HEK293T (cell line): ENCODE measurements at regions not wholly inside any gene's neighbourhood (a gene's known extent, or its start where the extent isn't known, plus 50 kb on each side); places are given as distances from the start of the nearest gene placed in this dataset.

Experiments
- CTCF ChIA-PET: fragments of 350-600 bp; formaldehyde crosslinking; extraction: SDS; loops from one replicate; lab custom pipeline; 2021; ENCODE audit warnings: antibody characterized with exemption, inconsistent platforms; lab: Yijun Ruan, JAX
- POLR2A ChIA-PET: fragments of 350-600 bp; formaldehyde crosslinking; extraction: SDS; loops from one replicate; lab custom pipeline; 2020; ENCODE audit warnings: antibody characterized with exemption, inconsistent platforms; lab: Yijun Ruan, JAX
- DNase-seq: peaks from one replicate; pipeline ENCODE4 v3.0.0; 2012; ENCODE audit warnings: mixed read lengths; ENCODE audit errors: extremely low spot score
- ARNT ChIP-seq: fragments of 450-650 bp; IDR thresholded peaks from 2 replicates; pipeline ENCODE4 v1.6.1; 2017; ENCODE audit warnings: mild to moderate bottlenecking
- BHLHE40 ChIP-seq: fragments of 450-650 bp; IDR thresholded peaks from 2 replicates; pipeline ENCODE4 v1.6.1; 2016; ENCODE audit warnings: mild to moderate bottlenecking, moderate library complexity, borderline replicate concordance
- CTBP1 ChIP-seq: fragments of 450-650 bp; IDR thresholded peaks from 2 replicates; pipeline ENCODE4 v1.6.1; 2016; ENCODE audit warnings: borderline replicate concordance
- ELF4 ChIP-seq: fragments of 450-650 bp; IDR thresholded peaks from 2 replicates; pipeline ENCODE4 v1.6.1; 2017; ENCODE audit warnings: antibody characterized with exemption
- FOXA1 ChIP-seq: fragments of 450-650 bp; IDR thresholded peaks from 2 replicates; pipeline ENCODE4 v1.6.1; 2016; ENCODE audit warnings: mild to moderate bottlenecking
- FOXK2 ChIP-seq: fragments of 450-650 bp; IDR thresholded peaks from 2 replicates; pipeline ENCODE4 v1.6.1; 2016; ENCODE audit warnings: mild to moderate bottlenecking
- FOXM1 ChIP-seq: fragments of 450-650 bp; IDR thresholded peaks from 2 replicates; pipeline ENCODE4 v1.6.1; 2017; ENCODE audit warnings: mild to moderate bottlenecking, borderline replicate concordance
- HDGF ChIP-seq: fragments of 450-650 bp; IDR thresholded peaks from 2 replicates; pipeline ENCODE4 v1.6.1; 2017; ENCODE audit warnings: antibody characterized with exemption, borderline replicate concordance
- L3MBTL2 ChIP-seq: fragments of 450-650 bp; conservative IDR thresholded peaks from 2 replicates; pipeline ENCODE4 v1.6.1; 2016; ENCODE audit warnings: mild to moderate bottlenecking
- LEF1 ChIP-seq: fragments of 450-650 bp; IDR thresholded peaks from 2 replicates; pipeline ENCODE4 v1.6.1; 2017; ENCODE audit warnings: mild to moderate bottlenecking, borderline replicate concordance
- NFRKB ChIP-seq: fragments of 450-650 bp; IDR thresholded peaks from 2 replicates; pipeline ENCODE4 v1.6.1; 2016; ENCODE audit warnings: mild to moderate bottlenecking, moderate library complexity
- SP1 ChIP-seq: fragments of 450-650 bp; IDR thresholded peaks from 2 replicates; pipeline ENCODE4 v1.6.1; 2017
- SUZ12 ChIP-seq: fragments of 450-650 bp; IDR thresholded peaks from 2 replicates; pipeline ENCODE4 v1.6.1; 2016; ENCODE audit warnings: mild to moderate bottlenecking
- TARDBP ChIP-seq: fragments of 450-650 bp; IDR thresholded peaks from 2 replicates; pipeline ENCODE4 v1.6.1; 2016
- ZNF384 ChIP-seq: fragments of 450-650 bp; IDR thresholded peaks from 2 replicates; pipeline ENCODE4 v1.6.1; 2016
- TF ChIP-seq, protein P1 (sequence below): fragments of 450-650 bp; IDR thresholded peaks from 2 replicates; pipeline ENCODE4 v1.6.1; 2016

- TF ChIP-seq NFRKB = no peak
- no peak for TF ChIP-seq SUZ12
- no peak for TF ChIP-seq FOXK2
- TF ChIP-seq CTBP1 = no peak
- TF ChIP-seq SP1 = no peak
- TF ChIP-seq FOXM1 = no peak
- TF ChIP-seq ARNT = no peak
- TF ChIP-seq ELF4 = no peak
- no peak for TF ChIP-seq FOXA1
- TF ChIP-seq HDGF = no peak
- no peak for TF ChIP-seq TARDBP
- ChIA-PET CTCF (no interaction called here), POLR2A (no interaction called here)
- DNase-seq = no peak
Measured at GRCh38 chr1:193988885-193989284, 802.5 kb upstream of the B3GALT2 start.

DNA sequence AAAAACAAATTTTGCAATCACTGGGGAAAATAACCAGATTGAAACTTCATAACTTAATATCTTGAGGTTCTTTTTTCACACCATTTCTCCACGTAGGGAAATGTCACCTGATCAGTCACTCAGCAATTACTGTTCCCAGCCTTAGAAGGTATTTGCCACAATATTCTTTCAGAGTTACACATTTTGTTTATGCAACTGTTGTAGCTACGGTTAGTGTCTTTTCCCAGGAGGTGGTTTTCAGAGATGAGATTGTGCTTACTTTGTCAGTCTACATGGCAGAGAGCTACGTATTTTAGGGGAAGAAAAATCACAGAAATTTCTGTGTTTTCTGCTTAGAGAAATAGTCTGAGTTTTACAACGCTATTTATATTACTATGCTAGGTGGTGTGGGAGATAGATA, 792.8 kb upstream of the B3GALT2 start:
- CTCF ChIA-PET = no interaction called here

GRCh38 chr1:193974286-193974798, 787.9 kb upstream of the B3GALT2 start:
- POLR2A ChIA-PET = no interaction called here
- no peak for DNase-seq
- TF ChIP-seq ELF4 (no peak), ARNT (no peak), SP1 (no peak), L3MBTL2 (no peak), FOXA1 (no peak), SUZ12 (no peak)
- CTCF ChIA-PET = no interaction called here

More for the DNA sequence above, 792.8 kb upstream of the B3GALT2 start:
- POLR2A ChIA-PET = interaction anchor here (0.5 kb wide), 1 partner anchor 97 kb away, joined by 3 read pairs; no protein-coding TSS in a partner anchor
- no peak for TF ChIP-seq L3MBTL2
- TF ChIP-seq LEF1 = no peak
- no peak for TF ChIP-seq HDGF
- no peak for TF ChIP-seq ELF4
- TF ChIP-seq, protein P1, sequence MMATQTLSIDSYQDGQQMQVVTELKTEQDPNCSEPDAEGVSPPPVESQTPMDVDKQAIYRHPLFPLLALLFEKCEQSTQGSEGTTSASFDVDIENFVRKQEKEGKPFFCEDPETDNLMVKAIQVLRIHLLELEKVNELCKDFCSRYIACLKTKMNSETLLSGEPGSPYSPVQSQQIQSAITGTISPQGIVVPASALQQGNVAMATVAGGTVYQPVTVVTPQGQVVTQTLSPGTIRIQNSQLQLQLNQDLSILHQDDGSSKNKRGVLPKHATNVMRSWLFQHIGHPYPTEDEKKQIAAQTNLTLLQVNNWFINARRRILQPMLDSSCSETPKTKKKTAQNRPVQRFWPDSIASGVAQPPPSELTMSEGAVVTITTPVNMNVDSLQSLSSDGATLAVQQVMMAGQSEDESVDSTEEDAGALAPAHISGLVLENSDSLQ = no peak
- TF ChIP-seq ARNT = no peak
- no peak for TF ChIP-seq CTBP1
- TF ChIP-seq FOXA1 = no peak
- no peak for TF ChIP-seq SUZ12
- TF ChIP-seq NFRKB = no peak
- TF ChIP-seq SP1 = no peak
- no peak for TF ChIP-seq TARDBP
- no peak for TF ChIP-seq FOXM1
- no peak for TF ChIP-seq ZNF384
- no peak for TF ChIP-seq BHLHE40
- no peak for TF ChIP-seq FOXK2
- DNase-seq = no peak

GRCh38 chr1:193973428-193973827, 787.0 kb upstream of the B3GALT2 start:
- ChIA-PET POLR2A (no interaction called here), CTCF (no interaction called here)
- TF ChIP-seq ELF4 (no peak), ZNF384 (no peak), TARDBP (no peak), FOXM1 (no peak), SP1 (no peak), FOXA1 (no peak), LEF1 (no peak), HDGF (no peak), L3MBTL2 (no peak), BHLHE40 (no peak), CTBP1 (no peak)
- TF ChIP-seq, protein P1 = no peak
- DNase-seq = no peak

DNA sequence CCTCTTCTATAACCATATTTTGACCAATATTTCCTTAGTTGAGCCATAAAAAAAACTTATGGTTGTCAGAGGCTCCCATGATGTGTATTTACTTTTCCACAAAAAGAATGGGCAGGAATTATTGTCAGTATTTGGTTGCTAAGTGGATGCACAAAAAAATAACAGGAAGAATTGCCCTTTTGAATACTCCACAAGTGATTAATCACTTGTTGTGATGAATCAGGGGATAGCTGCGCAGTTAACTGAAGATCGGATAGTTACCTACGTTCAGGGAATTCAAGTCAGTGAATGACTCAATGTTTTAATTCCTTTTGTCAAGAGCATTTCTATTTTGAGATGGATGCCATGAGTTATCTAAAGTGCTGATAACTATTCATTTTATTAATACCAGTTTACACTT, 785.2 kb upstream of the B3GALT2 start:
- DNase-seq = no peak
- no peak for TF ChIP-seq SP1
- TF ChIP-seq FOXA1 = no peak
- no peak for TF ChIP-seq ZNF384
- no peak for TF ChIP-seq ARNT
- no peak for TF ChIP-seq CTBP1
- TF ChIP-seq SUZ12 = no peak
- no peak for TF ChIP-seq BHLHE40
- TF ChIP-seq FOXK2 = no peak
- no peak for TF ChIP-seq TARDBP
- TF ChIP-seq LEF1 = no peak
- TF ChIP-seq, protein P1 = no peak
- TF ChIP-seq FOXM1 = no peak
- no peak for TF ChIP-seq L3MBTL2
- TF ChIP-seq NFRKB = no peak
- TF ChIP-seq HDGF = no peak
- POLR2A ChIA-PET = no interaction called here
- CTCF ChIA-PET = no interaction called here

GRCh38 chr1:193960499-193960898, 774.1 kb upstream of the B3GALT2 start:
- POLR2A ChIA-PET = interaction anchor here (0.8 kb wide), 1 partner anchor 10 kb away, joined by 4 read pairs; no protein-coding TSS in a partner anchor
- no peak for DNase-seq
- CTCF ChIA-PET = no interaction called here
- TF ChIP-seq FOXK2 = no peak
- TF ChIP-seq, protein P1 = no peak
- TF ChIP-seq ZNF384 = no peak
- no peak for TF ChIP-seq LEF1
- TF ChIP-seq ELF4 = no peak
- TF ChIP-seq SUZ12 = no peak
- no peak for TF ChIP-seq FOXM1
- TF ChIP-seq CTBP1 = no peak
- TF ChIP-seq HDGF = no peak
- TF ChIP-seq SP1 = no peak
- no peak for TF ChIP-seq BHLHE40
